HEK293 (cell line): ENCODE measurements at regions not wholly inside any gene's neighbourhood (a gene's known extent, or its start where the extent isn't known, plus 50 kb on each side); places are given as distances from the start of the nearest gene placed in this dataset.

Source experiments
- OSR2 ChIP-seq: fragments of 450-650 bp; formaldehyde crosslinking; IDR thresholded peaks from 2 replicates; pipeline ENCODE4 v1.5.1; 2016; ENCODE audit warnings: missing biosample characterization, missing genetic modification characterization
- REST ChIP-seq: fragments of 450-650 bp; formaldehyde crosslinking; IDR thresholded peaks from 2 replicates; pipeline ENCODE4 v1.5.1; 2016; ENCODE audit warnings: missing biosample characterization, missing genetic modification characterization
- SCRT2 ChIP-seq: fragments of 450-650 bp; formaldehyde crosslinking; IDR thresholded peaks from 2 replicates; pipeline ENCODE4 v1.5.1; 2016; ENCODE audit warnings: missing biosample characterization, missing genetic modification characterization
- SP2 ChIP-seq: fragments of 450-650 bp; formaldehyde crosslinking; IDR thresholded peaks from 2 replicates; pipeline ENCODE4 v1.5.1; 2016; ENCODE audit warnings: missing biosample characterization, missing genetic modification characterization
- ZNF324 ChIP-seq: fragments of 450-650 bp; formaldehyde crosslinking; IDR thresholded peaks from 2 replicates; pipeline ENCODE4 v1.5.1; 2016; ENCODE audit warnings: missing biosample characterization, missing genetic modification characterization
- ZNF610 ChIP-seq: fragments of 450-650 bp; formaldehyde crosslinking; IDR thresholded peaks from 2 replicates; pipeline ENCODE4 v1.5.1; 2016; ENCODE audit warnings: missing biosample characterization, missing genetic modification characterization, borderline replicate concordance
- ZNF664 ChIP-seq: fragments of 450-650 bp; formaldehyde crosslinking; IDR thresholded peaks from 2 replicates; pipeline ENCODE4 v1.5.1; 2016; ENCODE audit warnings: missing biosample characterization, missing genetic modification characterization
- ZNF670 ChIP-seq: fragments of 450-650 bp; formaldehyde crosslinking; IDR thresholded peaks from 2 replicates; pipeline ENCODE4 v1.5.1; 2016; ENCODE audit warnings: missing biosample characterization, missing genetic modification characterization, low read depth
- ZSCAN18 ChIP-seq: fragments of 450-650 bp; formaldehyde crosslinking; IDR thresholded peaks from 2 replicates; pipeline ENCODE4 v1.5.1; 2016; ENCODE audit warnings: missing biosample characterization, missing genetic modification characterization
- TF ChIP-seq, protein P1 (sequence below): sonication (generic); formaldehyde crosslinking; IDR thresholded peaks from 2 replicates; pipeline ENCODE4 v1.8.1; 2022; ENCODE audit warnings: mild to moderate bottlenecking, moderate library complexity, missing genetic modification reagents
- TF ChIP-seq, protein P2 (sequence below): fragments of 450-650 bp; formaldehyde crosslinking; IDR thresholded peaks from 2 replicates; pipeline ENCODE4 v1.5.1; 2016; ENCODE audit warnings: missing biosample characterization, missing genetic modification characterization

DNA sequence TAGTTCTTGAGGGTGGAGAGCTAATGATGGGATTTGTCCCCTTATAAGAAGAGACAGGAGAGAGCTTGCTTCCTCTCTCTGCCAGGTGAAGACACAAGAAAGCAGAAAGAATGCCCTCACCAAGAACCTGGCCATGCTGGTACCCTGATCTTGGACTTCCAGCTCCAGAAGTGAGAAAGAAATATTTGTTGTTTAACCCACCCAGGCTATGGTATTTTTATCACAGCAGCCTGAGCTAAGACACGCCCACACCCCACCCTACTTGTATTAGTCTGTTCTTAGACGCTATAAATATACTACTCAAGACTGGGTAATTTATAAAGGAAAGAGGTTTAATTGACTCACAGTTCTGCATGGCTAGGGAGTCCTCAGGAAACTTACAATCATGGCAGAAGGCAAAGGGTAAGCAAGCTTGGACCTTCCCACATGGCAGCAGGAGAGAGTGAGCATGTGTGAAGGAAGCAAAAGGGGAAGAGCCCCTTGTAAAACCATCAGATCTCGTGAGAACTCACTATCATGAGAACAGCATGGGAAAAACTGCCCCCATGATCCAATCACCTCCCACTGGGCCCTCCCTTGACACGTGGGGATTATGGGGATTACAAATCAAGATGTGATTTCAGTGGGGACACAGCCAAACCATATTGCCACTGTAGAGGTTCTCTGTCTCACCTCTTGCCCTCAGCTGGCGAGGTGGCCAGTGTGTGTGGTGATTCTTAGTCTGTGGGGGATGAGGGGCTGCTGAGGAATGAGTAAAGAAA, 57.4 kb upstream of the RCBTB2 start:
- no peak for TF ChIP-seq ZNF670
- TF ChIP-seq, protein P1, sequence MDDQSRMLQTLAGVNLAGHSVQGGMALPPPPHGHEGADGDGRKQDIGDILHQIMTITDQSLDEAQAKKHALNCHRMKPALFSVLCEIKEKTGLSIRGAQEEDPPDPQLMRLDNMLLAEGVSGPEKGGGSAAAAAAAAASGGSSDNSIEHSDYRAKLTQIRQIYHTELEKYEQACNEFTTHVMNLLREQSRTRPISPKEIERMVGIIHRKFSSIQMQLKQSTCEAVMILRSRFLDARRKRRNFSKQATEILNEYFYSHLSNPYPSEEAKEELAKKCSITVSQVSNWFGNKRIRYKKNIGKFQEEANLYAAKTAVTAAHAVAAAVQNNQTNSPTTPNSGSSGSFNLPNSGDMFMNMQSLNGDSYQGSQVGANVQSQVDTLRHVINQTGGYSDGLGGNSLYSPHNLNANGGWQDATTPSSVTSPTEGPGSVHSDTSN (CRISPR knock-in tag), result no peak
- TF ChIP-seq SCRT2 (tag by site-specific recombination), result no peak
- no peak for TF ChIP-seq ZNF664
- TF ChIP-seq, protein P2, sequence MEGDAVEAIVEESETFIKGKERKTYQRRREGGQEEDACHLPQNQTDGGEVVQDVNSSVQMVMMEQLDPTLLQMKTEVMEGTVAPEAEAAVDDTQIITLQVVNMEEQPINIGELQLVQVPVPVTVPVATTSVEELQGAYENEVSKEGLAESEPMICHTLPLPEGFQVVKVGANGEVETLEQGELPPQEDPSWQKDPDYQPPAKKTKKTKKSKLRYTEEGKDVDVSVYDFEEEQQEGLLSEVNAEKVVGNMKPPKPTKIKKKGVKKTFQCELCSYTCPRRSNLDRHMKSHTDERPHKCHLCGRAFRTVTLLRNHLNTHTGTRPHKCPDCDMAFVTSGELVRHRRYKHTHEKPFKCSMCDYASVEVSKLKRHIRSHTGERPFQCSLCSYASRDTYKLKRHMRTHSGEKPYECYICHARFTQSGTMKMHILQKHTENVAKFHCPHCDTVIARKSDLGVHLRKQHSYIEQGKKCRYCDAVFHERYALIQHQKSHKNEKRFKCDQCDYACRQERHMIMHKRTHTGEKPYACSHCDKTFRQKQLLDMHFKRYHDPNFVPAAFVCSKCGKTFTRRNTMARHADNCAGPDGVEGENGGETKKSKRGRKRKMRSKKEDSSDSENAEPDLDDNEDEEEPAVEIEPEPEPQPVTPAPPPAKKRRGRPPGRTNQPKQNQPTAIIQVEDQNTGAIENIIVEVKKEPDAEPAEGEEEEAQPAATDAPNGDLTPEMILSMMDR (tag by site-specific recombination), result no peak
- no peak for TF ChIP-seq REST (tag by site-specific recombination)
- TF ChIP-seq ZNF610, result no peak
- no peak for TF ChIP-seq OSR2 (tag by site-specific recombination)
- TF ChIP-seq ZSCAN18 (tag by site-specific recombination), result no peak
- no peak for TF ChIP-seq ZNF324 (tag by site-specific recombination)
- no peak for TF ChIP-seq SP2
